DMS53 (cell line): ENCODE measurements at regions not wholly inside any gene's neighbourhood (a gene's known extent, or its start where the extent isn't known, plus 50 kb on each side); places are given as distances from the start of the nearest gene placed in this dataset.
"Not testable (repeated sequence)": the region's sequence is repeated elsewhere in the genome, so short reads cannot be mapped to it uniquely, and the experiment has no call there.

Source experiments
- DNase-seq: peaks from one replicate; lab custom pipeline; 2025; lab: John Stamatoyannopoulos, UW

DNA sequence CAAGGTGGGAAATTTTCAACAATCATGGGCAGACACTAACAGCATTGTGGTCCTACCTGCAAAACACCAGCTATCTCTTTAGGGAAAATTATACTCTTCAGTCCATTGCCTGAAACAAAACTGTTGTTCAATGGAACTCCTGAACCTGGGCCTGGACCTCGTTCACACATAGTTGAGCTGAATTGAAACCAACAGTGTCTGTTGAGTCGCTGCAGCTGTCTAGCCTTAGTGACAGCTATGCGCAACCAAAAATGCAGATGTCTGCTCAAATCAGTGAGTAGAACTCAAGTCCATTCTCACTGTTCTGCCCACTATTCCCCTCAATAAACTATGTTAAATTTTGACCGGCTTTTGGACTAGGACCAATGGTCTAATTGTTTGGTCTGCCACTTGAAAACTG, 286.2 kb downstream of the TFAP2A start:
- no peak for DNase-seq

DNA sequence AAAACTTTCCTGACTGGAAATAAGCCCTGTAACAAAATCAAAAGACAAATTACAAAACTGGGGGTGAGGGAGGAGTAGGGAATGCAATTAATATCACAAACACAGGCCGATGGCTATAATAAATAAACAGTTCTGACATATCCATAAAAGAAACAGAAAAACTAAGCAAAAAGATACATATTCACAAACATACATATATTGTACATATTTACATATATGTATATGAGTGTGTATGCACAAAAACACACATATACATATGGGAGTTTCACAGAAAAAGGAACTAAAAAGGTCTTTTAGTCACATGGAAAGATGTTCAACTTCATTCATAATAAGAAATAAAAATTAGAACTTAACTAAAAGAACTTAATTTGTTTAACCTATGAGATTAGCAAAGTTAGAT, 292.7 kb downstream of the TFAP2A start:
- DNase-seq, result no peak

DNA sequence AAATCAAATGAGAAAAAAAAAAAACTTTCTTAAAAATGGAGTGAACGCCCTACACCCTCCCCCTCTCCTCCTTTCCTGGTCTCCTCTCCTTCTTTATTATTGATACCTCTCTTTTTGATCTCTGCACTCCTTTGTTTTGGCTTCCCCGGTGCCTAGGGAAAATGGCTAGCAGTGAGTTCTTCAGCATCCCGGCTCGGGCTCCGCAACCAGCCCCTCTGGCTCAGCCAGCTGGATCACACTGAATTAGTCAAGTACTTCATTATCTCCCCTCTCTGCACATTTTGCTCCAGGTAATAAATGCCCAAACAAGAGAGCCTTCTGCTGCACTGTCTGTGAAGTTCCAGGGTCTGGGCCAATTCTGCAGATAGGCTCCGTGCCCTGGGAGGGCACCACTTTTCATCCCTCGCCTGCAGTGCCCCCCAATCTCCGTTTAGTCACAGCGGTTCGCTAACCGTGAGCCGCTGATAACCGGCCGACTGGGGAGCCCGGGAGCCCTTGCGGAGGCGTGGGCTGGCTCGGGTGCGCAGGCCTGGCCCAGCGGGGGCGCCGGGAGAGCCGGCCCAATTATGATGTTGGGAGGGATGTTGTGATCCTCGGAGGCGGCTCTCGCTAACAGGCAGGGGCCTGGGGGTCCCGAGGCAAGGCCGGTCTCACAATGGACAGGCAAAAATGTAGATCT, 301.9 kb downstream of the TFAP2A start:
- no peak for DNase-seq

DNA sequence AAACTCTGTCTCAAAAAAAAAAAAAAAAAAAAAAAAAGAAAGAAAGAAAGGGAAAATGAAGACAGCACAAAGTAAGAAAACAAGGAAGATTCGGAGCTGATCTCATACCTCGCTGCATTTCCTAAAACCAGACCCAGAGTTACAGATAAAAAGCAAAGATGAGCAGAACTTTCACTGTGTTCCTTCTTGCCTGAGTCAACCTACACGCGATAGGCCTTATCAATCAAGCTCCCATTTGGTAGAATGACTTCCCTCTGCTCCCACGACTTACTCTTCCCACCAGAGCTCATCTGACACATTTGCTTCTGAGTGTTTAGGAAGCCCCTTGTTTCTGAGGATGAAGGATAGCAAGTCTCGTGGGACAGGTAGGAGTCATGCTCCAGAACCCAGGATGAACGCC, 302.9 kb downstream of the TFAP2A start:
- DNase-seq, result no peak

DNA sequence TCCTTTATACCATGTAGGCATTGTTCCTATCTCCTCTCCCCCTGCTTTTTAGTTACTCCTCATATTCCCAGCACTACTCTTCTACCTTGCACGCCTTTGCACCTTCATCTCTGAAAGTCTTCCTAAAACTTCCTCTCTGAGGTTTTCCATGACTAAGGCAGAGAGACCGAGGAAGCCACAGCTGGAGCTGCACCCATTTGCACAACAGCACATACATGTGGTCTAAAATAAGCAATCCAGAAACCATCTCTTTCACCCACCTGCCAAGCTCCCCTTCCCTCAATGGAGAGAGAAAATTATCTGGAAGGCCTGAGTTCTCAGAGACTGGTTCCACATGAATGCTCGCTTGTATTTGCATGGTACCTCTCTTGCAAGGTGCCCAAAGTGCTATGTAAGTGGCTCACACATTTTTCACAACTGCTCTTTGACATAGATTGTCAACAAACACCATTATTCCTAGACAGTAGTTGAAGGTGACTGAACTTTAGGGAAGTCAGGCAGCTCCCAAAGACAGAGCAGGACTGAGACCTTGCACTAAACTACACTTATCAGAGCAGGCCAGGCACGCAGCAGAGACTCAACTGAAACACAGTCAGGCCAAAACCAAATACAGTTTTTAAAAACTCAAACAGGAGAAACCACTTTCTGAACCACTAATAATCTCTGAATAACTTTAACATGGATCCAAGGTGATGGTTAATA, 313.2 kb downstream of the TFAP2A start:
- DNase-seq, result no peak

DNA sequence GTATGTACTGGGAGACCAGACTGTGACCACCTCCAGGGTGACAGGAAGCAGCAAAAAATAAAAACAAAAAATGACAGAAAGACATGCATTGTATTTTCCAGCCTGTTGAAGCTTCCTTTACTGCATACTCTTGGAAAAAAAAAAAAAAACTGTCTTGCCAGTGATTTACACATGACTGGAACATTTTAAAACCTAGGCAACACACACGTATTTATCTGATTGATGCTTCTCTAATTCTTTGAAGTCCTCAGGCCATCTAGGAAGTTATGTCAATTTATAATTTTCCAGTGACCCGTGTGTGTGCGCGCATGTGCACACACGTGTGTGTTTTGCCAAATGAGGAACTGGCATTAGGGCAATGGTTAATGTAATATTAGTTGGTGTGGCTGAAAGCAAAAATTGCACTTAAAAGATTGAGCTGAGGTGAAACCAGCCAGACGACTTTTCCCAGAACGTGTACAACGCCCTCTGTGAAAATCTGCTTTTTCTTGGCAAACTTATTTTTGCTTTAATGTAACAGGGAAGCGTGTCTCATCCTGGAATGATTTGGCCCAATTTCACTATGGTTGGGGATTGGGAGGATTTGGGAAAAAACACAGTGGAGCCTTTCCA, 315.2 kb downstream of the TFAP2A start:
- DNase-seq, result no peak

DNA sequence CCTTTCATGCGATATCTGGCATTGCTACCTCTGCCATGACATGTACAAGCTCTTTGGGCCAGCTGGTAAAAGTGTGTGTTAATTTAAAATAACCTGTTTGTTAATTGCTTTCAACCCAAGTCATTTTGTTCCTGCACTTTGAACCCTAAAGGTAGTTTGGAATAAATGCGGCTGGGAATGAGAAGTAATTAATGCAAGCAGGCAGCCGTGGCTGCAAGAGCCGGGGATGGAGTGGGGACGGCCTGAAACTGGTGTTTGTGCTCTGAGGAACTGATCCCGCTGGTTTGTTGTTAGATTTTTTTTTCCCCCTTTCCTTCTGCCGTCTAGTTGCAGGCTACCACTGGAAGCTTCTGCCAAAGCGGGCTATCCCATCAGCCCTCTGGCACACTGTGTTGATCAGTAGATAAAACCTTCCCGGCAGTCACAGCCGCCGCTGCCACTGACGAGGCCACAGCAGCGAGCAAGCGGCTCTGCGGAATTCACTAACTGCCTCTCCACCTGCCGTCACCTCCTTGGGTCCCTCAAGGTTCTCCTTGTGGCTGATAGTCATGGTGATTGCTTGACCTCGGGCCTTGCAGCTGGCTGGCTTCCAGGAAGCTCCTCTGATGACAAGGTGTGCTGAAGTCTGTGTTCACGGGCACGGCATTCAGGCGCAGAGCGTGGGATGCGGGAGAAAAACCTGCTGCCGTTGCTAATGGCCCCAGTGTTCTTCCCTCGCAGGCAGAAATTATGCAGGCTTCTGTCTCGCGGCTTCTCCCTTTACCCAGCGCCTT, 315.9 kb downstream of the TFAP2A start:
- no peak for DNase-seq

DNA sequence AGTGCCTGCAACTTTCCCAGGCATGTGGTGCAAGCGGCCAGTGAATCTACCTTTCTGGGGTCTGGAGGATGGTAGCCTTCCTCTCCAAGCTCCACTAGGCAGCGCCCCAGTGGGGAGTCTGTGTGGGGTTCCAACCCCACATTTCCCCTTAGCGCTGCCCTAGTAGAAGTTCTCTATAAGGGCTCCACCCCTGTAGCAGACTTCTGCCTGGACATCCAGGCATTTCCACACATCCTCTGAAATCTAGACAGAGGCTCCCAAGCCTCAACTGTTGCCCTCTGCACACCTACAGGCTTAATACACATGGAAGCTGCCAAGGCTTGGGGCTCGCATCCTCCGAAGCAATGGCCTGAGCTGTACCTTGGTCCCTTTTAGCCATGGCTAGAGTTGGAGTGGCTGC, 321.6 kb downstream of the TFAP2A start:
- DNase-seq, result peak; percentile 6

DNA sequence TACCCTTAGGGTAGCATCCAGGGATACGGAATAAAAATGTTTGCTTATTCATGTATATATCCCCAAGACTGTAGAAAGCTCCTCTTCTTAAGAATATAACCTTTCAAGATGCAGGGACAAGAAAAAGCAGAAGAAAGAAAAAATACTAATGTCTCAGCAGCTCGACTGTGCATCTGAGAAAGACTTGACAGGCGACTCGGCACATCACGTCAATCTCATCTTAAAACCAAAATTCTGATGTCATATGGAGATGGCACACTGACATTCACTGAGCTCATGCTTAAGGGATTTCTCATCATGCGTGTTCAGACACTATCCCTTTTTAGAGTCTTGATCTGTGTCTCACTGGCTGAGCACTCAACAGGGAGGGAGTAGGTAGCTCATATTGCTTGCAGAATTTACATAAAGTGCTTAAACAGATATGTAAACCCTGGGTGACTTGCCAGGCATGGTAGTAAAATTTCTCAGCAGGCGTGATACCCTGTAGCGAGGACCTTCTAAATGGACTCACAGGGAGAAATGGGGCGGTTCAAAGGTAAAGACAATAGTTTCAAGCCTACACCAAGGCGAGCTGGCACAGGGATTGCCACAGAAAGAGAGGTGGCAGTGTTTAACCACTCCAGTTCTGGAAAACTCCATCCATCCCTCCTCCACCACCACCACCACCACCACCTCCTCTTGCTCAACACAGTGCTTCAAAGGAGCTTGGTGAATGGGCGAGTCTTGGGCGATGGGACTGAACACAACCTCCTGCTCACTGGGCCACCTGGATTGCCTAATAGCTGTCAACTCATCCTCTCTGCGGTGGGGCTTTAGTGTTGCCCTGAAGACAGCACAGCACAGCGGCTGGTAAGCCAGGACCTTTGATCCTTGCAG, 330.5 kb downstream of the TFAP2A start:
- no peak for DNase-seq

DNA sequence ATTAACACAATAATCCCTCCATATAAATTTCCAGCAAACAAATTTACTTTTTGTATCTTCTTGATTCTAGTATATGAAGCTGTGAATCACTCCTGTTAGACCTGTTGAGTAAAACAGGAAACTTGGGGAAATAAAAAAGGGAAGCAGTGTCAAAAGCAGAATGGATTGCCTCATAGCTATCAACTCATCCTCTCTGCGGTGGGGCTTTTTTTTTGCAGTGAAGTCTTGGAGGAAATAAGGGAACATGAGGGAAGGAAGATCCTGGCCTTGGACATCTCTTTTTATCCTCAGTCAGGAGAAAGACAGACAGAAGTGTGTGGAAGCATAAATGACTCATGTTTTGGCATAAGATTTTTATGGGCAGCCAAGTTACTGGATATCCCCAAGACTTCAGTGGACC, 332.5 kb downstream of the TFAP2A start:
- no peak for DNase-seq

DNA sequence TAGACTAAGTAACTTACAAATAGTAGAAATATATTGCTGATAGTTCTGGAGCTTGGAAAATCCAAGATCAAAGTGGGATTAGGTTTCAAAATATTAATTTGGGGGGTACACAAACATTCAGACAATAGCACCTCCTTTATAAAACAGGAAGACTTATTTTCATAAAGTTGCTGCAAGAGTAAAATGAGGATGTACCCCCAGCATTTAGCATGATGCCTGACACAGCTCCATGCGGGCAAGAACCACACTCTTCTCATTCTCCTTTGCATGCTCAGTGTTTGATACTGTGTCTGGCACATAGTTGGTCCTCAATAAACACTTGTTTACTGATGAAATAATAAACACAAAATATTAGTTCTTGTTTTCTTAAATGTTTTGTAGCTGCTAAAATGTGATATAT, 332.9 kb downstream of the TFAP2A start:
- no peak for DNase-seq

DNA sequence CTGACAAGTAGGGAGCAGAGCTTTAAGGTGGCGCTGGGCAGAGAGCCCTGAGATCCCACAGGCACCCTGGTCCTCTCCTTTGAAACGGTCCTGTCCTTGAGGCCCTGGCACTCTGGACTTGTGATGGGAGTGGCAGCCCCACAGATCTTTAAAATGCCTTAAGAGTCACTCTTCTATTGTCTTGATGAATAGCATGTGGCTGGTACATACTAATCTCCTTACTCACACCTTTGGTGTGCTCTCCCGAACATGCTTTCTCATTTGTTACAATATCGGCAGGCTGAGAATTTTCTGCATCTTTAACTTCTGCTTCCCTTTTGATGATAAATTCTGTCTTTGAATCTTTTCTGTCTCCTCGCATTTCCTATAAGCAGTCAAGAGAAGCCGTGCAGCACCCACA, 333.8 kb downstream of the TFAP2A start:
- no peak for DNase-seq

DNA sequence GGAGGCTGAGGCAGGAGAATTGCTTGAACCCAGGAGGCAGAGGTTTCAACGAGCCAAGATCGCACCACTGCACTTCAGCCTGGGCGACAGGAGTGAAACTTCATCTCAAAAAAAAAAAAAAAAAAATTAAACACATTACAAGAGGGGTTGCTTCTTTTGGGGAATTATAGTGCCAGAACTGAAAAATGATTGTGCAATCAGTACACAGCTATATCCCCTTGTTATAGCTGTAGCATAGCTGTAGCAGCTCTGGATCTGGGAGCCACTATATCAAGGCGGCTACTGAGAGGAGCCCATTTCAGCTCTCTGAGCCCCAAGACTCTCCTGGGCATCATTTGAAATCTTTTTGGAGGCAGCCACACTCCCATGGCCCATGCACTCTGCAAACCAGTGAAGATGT, 334.3 kb downstream of the TFAP2A start:
- DNase-seq, result no peak

DNA sequence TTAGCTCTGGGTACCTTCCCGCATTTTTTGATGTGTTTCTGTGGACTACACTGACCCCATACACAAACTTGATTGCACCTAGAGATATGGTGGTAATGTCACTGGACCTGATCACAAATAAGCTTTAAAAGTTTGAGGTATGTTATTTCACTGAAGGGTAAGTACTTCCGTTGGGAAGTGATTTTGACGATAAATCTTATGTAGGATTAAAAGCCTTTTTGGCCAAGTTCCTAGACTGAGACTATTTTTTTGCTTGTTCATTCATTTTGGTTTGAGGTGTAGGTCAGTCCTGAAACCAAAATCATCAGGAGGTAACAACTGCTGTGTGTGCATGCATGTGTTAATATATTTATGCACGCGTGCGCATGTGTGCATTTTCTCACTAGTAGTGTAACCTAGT, 336.3 kb downstream of the TFAP2A start:
- DNase-seq, result no peak

DNA sequence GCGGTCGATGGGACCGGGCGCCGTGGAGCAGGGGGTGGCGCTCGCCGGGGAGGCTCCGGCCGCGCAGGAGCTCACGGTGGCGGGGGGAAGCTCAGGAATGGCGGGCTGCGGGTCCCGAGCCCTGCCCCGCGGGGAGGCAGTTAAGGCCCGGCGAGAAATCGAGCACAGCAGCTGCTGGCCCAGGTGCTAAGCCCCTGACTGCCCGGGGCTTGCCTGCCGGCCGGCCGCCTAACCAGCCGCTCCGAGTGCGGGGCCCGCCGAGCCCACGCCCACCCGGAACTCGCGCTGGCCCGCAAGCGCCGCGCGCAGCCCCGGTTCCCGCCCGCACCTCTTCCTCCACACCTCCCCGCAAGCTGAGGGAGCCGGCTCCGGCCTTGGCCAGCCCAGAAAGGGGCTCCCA, 340.1 kb downstream of the TFAP2A start:
- DNase-seq, result not testable (repeated sequence)

DNA sequence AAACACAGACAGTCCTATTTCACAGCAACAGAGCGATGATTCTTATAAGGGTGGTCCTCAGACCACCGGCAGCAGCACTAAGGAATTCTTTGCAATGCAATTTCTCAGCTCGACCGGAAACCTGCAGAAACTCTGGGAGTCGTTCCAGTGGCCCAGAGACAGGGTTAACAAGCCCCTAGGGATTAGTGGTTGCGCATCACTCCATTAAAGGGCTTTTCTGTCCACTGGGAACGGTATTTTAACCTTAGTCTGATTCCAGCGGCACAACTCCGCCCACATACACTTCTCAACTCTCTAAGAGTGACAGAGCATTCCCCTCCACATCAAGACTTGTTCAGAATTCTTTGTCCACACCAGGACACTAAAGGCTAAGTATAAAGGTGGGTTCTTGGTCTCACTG, 341.5 kb downstream of the TFAP2A start:
- DNase-seq, result no peak

DNA sequence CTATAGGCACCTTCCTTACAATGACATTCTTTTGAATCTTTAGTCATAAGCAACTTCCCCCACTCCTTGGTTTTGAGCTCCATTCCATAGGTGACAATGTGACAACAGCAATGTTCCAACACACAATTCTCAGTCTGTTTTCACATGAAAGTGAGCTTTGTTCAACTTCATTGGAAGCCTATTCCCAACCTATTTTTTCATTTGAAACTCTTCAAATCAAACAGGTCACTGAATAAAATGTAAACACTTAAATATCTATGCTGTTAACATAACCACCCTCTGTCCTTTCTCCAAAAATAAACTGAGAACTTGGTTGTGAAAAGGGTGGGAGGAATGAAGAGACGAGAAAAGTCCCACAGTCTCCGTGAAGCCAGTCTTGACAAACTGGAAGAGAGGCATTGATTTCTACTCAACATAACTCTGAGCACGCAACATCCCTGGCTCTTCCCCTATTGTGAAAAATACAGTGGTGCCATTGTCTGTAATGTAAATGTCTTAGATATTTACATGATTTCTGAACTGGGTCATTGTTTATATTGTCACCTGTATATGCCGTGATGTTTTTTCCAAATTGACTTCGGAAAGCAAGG, 343.1 kb downstream of the TFAP2A start:
- no peak for DNase-seq

DNA sequence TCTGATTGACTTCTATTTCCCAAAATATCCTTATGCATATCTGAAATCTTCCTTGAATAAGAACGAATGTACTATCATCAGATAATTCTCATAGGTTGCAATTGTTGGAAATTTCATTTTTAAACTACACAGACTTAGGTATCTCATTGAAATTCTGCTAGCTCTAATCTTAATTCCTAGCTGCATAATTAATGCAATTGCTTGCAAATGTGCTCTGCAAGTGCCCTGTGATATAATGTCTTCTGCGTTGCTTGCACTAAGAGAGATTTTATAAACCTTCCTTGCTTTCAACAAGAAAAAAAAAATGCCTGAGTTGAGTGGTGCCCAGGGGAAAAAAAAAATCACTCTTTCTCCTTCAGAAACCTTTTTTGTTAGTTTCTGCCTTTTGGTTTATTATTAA, 354.9 kb downstream of the TFAP2A start:
- DNase-seq, result no peak

DNA sequence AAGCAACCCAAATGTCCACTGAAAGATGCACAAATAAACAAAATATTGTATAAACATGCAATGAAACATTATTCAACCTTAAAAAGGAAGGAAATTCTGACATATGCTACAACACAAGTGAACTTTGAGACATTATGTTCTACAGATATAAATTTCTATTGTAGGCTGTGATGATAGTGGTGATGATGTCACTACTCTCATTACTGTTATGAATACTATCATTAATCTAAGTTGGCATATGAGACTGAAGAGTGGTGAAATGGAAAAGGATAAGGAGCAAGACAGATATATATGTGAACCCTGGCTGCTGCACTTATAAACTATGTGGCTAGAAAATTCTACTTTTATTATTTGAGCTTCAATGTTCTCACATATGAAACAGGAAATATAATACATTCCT, 360.2 kb downstream of the TFAP2A start:
- DNase-seq, result no peak

DNA sequence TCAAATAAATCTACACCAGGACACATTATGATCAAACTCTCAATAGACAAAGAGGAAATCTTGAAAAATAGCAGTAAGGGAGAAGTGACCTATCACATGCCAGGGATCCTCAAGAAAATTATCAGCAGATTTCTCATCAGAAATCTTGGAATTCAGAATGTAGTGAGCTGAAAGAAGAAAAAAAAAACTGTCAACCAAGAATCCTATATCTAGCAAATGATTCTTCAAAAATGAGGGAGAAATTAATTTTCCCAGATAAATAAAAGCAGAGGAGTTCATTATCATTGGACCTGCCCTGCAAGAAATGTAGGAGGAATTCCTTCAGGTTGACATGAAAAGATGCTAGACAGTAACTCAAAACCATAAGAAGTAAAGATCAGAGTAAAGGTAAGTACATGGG, 363.6 kb downstream of the TFAP2A start:
- no peak for DNase-seq
